HCT116 (cell line): ENCODE measurements at regions not wholly inside any gene's neighbourhood (a gene's known extent, or its start where the extent isn't known, plus 50 kb on each side); places are given as distances from the start of the nearest gene placed in this dataset.

ENCODE experiments used
- ATAC-seq: fragments of 200-7000 bp; cut with Tn5 transposase; 2 replicates; pipeline ENCODE4 v1.9.1; 2020; ENCODE audit warnings: mild to moderate bottlenecking, moderate library complexity
- BruUV-seq: library from RNA; stranded (reverse); fragments of 400-500 nt; replicated peaks from 2 replicates; lab custom pipeline; 2021; lab: Mats Ljungman, UMichigan
- CTCF ChIA-PET: fragments of 300-600 bp; sonication (Branson Sonifier 250); formaldehyde crosslinking; loops from one replicate; lab custom pipeline; 2021; ENCODE audit warnings: antibody characterized with exemption; lab: Charles Lee
- POLR2A ChIA-PET: fragments of 300-600, 350-600 bp; sonication (Branson Sonifier 250); formaldehyde crosslinking; loops from one replicate; lab custom pipeline; 2021; ENCODE audit warnings: antibody characterized with exemption; lab: Charles Lee
- RAD21 ChIA-PET, 2 experiments: fragments of 300-600 bp; sonication (Branson Sonifier 250); formaldehyde crosslinking; loops; one replicate each; lab custom pipeline; 2023; ENCODE audit warnings: low total read pairs in 2 of 2; ENCODE audit not compliant: uncharacterized antibody in 2 of 2, unreplicated experiment in 2 of 2, low non-redundant PET in 1 of 2; lab: Charles Lee
- DNase-seq: peaks from one replicate; pipeline ENCODE4 v3.0.0-alpha.2; 2010; ENCODE audit warnings: low read depth, low spot score
- H2AFZ ChIP-seq: fragments of 200-600 bp; shearing (Covaris generic), sonication (generic); 2 replicates; pipeline ENCODE4 v1.6.1; 2017; ENCODE audit warnings: low read depth, mixed run types, mixed read lengths, antibody characterized with exemption, low read length; ENCODE audit not compliant: poor library complexity, severe bottlenecking
- H3K27ac ChIP-seq: 2 replicates; pipeline ENCODE4 v1.5.1; 2012; ENCODE audit warnings: low read depth, low read length
- H3K27me3 ChIP-seq: fragments of 200-600 bp; sonication (generic); 2 replicates; pipeline ENCODE4 v1.6.1; 2016; ENCODE audit warnings: mixed run types, low read length, mixed read lengths; ENCODE audit not compliant: insufficient read depth
- H3K36me3 ChIP-seq, 2 experiments: fragments of 200-500 bp in 1 of 2; fragments of 200-600 bp in 1 of 2; sonication (Bioruptor generic) in 1 of 2; sonication (generic) in 1 of 2; 2 replicates each; pipeline versions ENCODE4 v1.5.1 to v1.6.1; 2014 to 2016; ENCODE audit warnings: low read length in 2 of 2, inconsistent platforms in 1 of 2, mixed read lengths in 1 of 2, mixed run types in 1 of 2; ENCODE audit not compliant: insufficient read depth in 2 of 2, control insufficient read depth in 1 of 2
- H3K4me1 ChIP-seq, 2 experiments: fragments of 200-600 bp in 1 of 2; sonication (generic) in 1 of 2; 2 replicates each; pipeline versions ENCODE4 v1.5.1 to v1.6.1; 2012 to 2017; ENCODE audit warnings: low read length in 2 of 2, inconsistent platforms in 1 of 2, mild to moderate bottlenecking in 1 of 2, mixed read lengths in 1 of 2, mixed run types in 1 of 2, moderate library complexity in 1 of 2; ENCODE audit not compliant: insufficient read depth in 2 of 2, control insufficient read depth in 1 of 2
- H3K4me2 ChIP-seq: fragments of 200-600 bp; sonication (generic); 2 replicates; pipeline ENCODE4 v1.6.1; 2017; ENCODE audit warnings: mixed run types, low read length, mixed read lengths
- H3K4me3 ChIP-seq, 2 experiments: fragments of 200-600 bp in 1 of 2; sonication (generic) in 1 of 2; replicated peaks in 1 of 2; 2 replicates each; pipeline ENCODE4 v1.5.1; 2011 to 2016; ENCODE audit warnings: low read length in 2 of 2, control low read depth in 1 of 2, low read depth in 1 of 2, mild to moderate bottlenecking in 1 of 2, mixed read lengths in 1 of 2, mixed run types in 1 of 2
- H3K79me2 ChIP-seq: fragments of 200-600 bp; sonication (generic); 2 replicates; pipeline ENCODE4 v1.6.1; 2017; ENCODE audit warnings: mild to moderate bottlenecking, mixed run types, low read length, moderate library complexity, mixed read lengths; ENCODE audit not compliant: insufficient read depth
- H3K9ac ChIP-seq: fragments of 200-600 bp; sonication (generic); 2 replicates; pipeline ENCODE4 v1.6.1; 2016; ENCODE audit warnings: low read length, mixed read lengths
- H3K9me2 ChIP-seq: fragments of 200-600 bp; sonication (generic), shearing (Covaris generic); 2 replicates; pipeline ENCODE4 v1.6.1; 2017; ENCODE audit warnings: mixed run types, mild to moderate bottlenecking, moderate library complexity; ENCODE audit not compliant: insufficient read depth
- H3K9me3 ChIP-seq, 2 experiments: fragments of 200-500 bp in 1 of 2; fragments of 200-600 bp in 1 of 2; sonication (Bioruptor generic) in 1 of 2; sonication (generic) in 1 of 2; 2 replicates each; pipeline ENCODE4 v1.6.1; 2014 to 2017; ENCODE audit warnings: low read length in 2 of 2, mixed read lengths in 2 of 2, inconsistent platforms in 1 of 2, low read depth in 1 of 2, mild to moderate bottlenecking in 1 of 2, mixed run types in 1 of 2, moderate library complexity in 1 of 2; ENCODE audit not compliant: control insufficient read depth in 1 of 2, insufficient read depth in 1 of 2
- H4K20me1 ChIP-seq: fragments of 200-600 bp; sonication (generic), shearing (Covaris generic); 2 replicates; pipeline ENCODE4 v1.6.1; 2017; ENCODE audit warnings: mixed run types, mild to moderate bottlenecking, moderate library complexity; ENCODE audit not compliant: insufficient read depth
- CEBPB ChIP-seq: IDR thresholded peaks from 2 replicates; pipeline ENCODE4 v1.6.1; 2012; ENCODE audit warnings: low read depth
- CTCF ChIP-seq, 3 experiments: fragments of 200-600 bp in 1 of 3; sonication (generic) in 1 of 3; IDR thresholded peaks in 2 of 3; conservative IDR thresholded peaks in 1 of 3; 2 replicates each; pipeline ENCODE4 v1.5.1; 2012 to 2017; ENCODE audit warnings: low read depth in 2 of 3, low read length in 2 of 3, antibody characterized with exemption in 1 of 3, borderline replicate concordance in 1 of 3, control low read depth in 1 of 3, mild to moderate bottlenecking in 1 of 3, mixed read lengths in 1 of 3, mixed run types in 1 of 3, moderate library complexity in 1 of 3; ENCODE audit not compliant: insufficient read depth in 1 of 3
- EGR1 ChIP-seq: IDR thresholded peaks from 2 replicates; pipeline ENCODE4 v1.6.1; 2012; ENCODE audit warnings: low read depth
- EZH2 ChIP-seq: fragments of 200-600 bp; sonication (generic); IDR thresholded peaks from 2 replicates; pipeline ENCODE4 v1.6.1; 2017; ENCODE audit warnings: antibody characterized with exemption, mixed run types
- EZH2phosphoT487 ChIP-seq: fragments of 200-600 bp; IDR thresholded peaks from 2 replicates; pipeline ENCODE4 v1.6.1; 2018; ENCODE audit warnings: antibody characterized with exemption, borderline replicate concordance
- FOSL1 ChIP-seq: IDR thresholded peaks from 2 replicates; pipeline ENCODE4 v1.6.1; 2012; ENCODE audit warnings: low read depth
- JUND ChIP-seq: IDR thresholded peaks from 2 replicates; pipeline ENCODE4 v1.6.1; 2012
- POLR2A ChIP-seq: IDR thresholded peaks from 2 replicates; pipeline ENCODE4 v1.7.0; 2011; ENCODE audit warnings: borderline replicate concordance; ENCODE audit not compliant: insufficient read depth, insufficient read length; ENCODE audit errors: extremely low read depth
- RAD21 ChIP-seq: IDR thresholded peaks from 2 replicates; pipeline ENCODE4 v1.6.1; 2012; ENCODE audit warnings: low read depth, mild to moderate bottlenecking
- SP1 ChIP-seq: IDR thresholded peaks from 2 replicates; pipeline ENCODE4 v1.6.1; 2012; ENCODE audit warnings: low read depth
- TCF7L2 ChIP-seq: IDR thresholded peaks from 2 replicates; pipeline ENCODE4 v1.7.0; 2011; ENCODE audit warnings: borderline replicate concordance, inconsistent platforms; ENCODE audit not compliant: insufficient read depth, insufficient read length; ENCODE audit errors: extremely low read depth
- ZBTB33 ChIP-seq: IDR thresholded peaks from 2 replicates; pipeline ENCODE4 v1.6.1; 2011; ENCODE audit warnings: mild to moderate bottlenecking, low read length, moderate library complexity; ENCODE audit not compliant: insufficient replicate concordance; ENCODE audit errors: extremely low read depth
- ZFX ChIP-seq: fragments of 450-650 bp; IDR thresholded peaks from 2 replicates; pipeline ENCODE4 v1.6.1; 2017
- intact Hi-C: fragments of 100-400 bp; cut with micrococcal nuclease; formaldehyde crosslinking; loops from 2 replicates; pipeline ENCODE4 v1.10.0; 2022
- TF ChIP-seq, protein P1 (sequence below): IDR thresholded peaks from 2 replicates; pipeline ENCODE4 v1.6.1; 2012
- TF ChIP-seq, protein P2 (sequence below): IDR thresholded peaks from 2 replicates; pipeline ENCODE4 v1.6.1; 2012; ENCODE audit warnings: low read depth

DNA sequence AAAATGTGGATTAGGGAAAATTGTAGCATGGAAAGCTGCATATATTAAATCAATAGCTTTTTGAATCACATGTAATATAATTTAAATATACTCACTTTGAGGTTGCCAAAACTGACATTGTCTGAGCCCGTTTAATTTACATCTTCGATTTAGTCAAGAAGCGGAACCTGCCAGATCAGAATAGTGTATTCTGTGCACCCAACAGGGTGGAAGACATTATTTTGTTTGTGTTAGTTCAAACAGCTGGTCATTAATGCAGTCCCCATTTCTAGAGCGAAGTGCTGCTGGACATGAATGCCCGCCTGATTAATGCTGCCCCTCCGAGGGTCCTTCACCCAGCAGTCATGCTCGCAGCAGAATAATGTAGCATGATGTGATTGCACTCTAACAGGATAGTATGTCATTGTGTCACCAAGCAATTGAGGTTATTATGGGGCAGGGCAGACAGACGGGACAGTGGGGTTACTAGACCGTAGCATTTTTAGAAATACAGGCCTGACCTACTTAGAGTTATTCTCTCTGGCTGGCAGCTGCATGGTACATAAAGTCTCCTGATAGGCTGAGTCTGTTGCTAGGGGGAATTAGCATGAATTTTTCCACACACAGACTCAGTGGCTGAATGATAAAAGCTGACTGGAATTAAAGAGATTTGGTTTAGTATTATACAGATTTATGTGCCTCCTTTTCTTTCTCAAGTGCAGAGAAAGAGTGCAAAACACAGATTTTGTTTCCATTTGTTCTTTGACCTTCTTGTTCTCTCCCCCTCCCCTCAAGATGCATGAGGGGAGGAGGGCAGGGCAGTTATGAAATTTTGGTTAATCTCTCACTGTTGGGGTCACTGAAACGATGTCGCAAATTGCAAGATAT is 147.1 kb downstream of the PRL start (continued):
- TF ChIP-seq ZBTB33 (no peak), FOSL1 (no peak), CEBPB (no peak)
- TF ChIP-seq, protein P1, sequence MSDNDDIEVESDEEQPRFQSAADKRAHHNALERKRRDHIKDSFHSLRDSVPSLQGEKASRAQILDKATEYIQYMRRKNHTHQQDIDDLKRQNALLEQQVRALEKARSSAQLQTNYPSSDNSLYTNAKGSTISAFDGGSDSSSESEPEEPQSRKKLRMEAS = no peak

DNA sequence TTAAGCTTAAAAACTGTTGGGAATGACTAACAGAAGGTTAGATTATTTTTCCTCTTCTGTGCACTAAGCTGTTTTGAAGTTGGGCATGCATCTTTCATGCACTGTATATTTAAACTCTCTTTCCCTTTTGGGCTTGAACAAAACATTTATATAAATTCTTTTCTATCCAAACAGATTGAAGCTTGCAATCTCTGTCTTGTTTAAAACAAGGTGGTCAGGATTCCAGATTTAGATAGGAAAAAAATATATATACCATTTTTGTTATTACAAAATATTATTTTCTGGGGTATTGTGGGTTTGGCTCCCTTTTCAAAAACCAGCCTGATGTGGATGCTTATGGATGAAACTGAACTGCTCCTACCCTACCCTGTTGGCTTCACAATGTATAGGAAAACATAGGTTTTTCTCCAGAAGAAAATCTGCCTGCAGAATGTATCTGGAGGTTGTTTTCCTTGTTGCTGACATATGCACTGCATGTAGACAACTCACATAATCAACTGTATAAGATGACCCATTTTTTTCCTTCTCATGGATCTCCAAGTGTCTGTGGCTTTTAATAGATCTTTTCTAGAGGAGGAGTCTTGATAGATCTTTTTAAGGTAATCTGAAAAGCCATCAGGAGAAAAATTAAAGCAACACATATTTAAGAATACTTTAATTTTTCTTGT is 146.3 kb downstream of the PRL start:
- ChIA-PET CTCF (no interaction called here), RAD21 (no interaction called here), POLR2A (no interaction called here)
- no peaks in the 10 kb centered on the region for H3K4me1 ChIP-seq
- no peak overlapping the region for H3K9ac ChIP-seq
- no peaks in the 10 kb centered on the region for H3K9me3 ChIP-seq
- H4K20me1 ChIP-seq = no peaks in the 10 kb centered on the region
- no peaks in the 10 kb centered on the region; the same call in 1 of the 2 replicates for H3K27me3 ChIP-seq
- no peak for ATAC-seq
- no peaks in the 10 kb centered on the region for H3K79me2 ChIP-seq
- H3K27ac ChIP-seq = no peak overlapping the region
- no peak overlapping the region for H3K4me2 ChIP-seq
- H2AFZ ChIP-seq = no peak overlapping the region
- H3K9me2 ChIP-seq = no peaks in the 10 kb centered on the region
- DNase-seq = no peak
- intact Hi-C loops = no loop called here
- no TSS peak for BruUV-seq
- no peak overlapping the region for H3K4me3 ChIP-seq
- no peaks in the 10 kb centered on the region for H3K36me3 ChIP-seq
- TF ChIP-seq RAD21 = no peak
- TF ChIP-seq, protein P2, sequence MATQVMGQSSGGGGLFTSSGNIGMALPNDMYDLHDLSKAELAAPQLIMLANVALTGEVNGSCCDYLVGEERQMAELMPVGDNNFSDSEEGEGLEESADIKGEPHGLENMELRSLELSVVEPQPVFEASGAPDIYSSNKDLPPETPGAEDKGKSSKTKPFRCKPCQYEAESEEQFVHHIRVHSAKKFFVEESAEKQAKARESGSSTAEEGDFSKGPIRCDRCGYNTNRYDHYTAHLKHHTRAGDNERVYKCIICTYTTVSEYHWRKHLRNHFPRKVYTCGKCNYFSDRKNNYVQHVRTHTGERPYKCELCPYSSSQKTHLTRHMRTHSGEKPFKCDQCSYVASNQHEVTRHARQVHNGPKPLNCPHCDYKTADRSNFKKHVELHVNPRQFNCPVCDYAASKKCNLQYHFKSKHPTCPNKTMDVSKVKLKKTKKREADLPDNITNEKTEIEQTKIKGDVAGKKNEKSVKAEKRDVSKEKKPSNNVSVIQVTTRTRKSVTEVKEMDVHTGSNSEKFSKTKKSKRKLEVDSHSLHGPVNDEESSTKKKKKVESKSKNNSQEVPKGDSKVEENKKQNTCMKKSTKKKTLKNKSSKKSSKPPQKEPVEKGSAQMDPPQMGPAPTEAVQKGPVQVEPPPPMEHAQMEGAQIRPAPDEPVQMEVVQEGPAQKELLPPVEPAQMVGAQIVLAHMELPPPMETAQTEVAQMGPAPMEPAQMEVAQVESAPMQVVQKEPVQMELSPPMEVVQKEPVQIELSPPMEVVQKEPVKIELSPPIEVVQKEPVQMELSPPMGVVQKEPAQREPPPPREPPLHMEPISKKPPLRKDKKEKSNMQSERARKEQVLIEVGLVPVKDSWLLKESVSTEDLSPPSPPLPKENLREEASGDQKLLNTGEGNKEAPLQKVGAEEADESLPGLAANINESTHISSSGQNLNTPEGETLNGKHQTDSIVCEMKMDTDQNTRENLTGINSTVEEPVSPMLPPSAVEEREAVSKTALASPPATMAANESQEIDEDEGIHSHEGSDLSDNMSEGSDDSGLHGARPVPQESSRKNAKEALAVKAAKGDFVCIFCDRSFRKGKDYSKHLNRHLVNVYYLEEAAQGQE = no peak
- no peak for TF ChIP-seq JUND
- TF ChIP-seq, protein P1 = no peak
- no peak for TF ChIP-seq CTCF (IDR thresholded peaks at IDR 0.05 in 2 of 3, conservative IDR thresholded peaks at IDR 0.05 in 1 of 3; ENCODE audit: borderline replicate concordance in 1 of 3, insufficient read depth in 1 of 3, low read depth in 2 of 3, low read length in 2 of 3)
- no peak for TF ChIP-seq SP1
- TF ChIP-seq ZFX = no peak
- no peak for TF ChIP-seq TCF7L2
- no peak for TF ChIP-seq EZH2
- TF ChIP-seq POLR2A = no peak
- no peak for TF ChIP-seq EZH2phosphoT487
- no peak for TF ChIP-seq EGR1
